H9 (cell line): ENCODE measurements at regions not wholly inside any gene's neighbourhood (a gene's known extent, or its start where the extent isn't known, plus 50 kb on each side); places are given as distances from the start of the nearest gene placed in this dataset.

ENCODE experiments used
- DNase-seq: peaks from one replicate; pipeline ENCODE4 v3.0.0-alpha.2; 2017
- H2AFZ ChIP-seq: one replicate; pipeline ENCODE4 v1.6.1; 2013; ENCODE audit warnings: mild to moderate bottlenecking, low read length, control low read depth, moderate library complexity
- H2AK5ac ChIP-seq: 2 replicates; pipeline ENCODE4 v1.6.1; 2013; ENCODE audit warnings: low read length, control low read depth, mixed read lengths; ENCODE audit not compliant: insufficient read length
- H2BK120ac ChIP-seq: one replicate; pipeline ENCODE4 v1.6.1; 2013; ENCODE audit warnings: low read depth, mild to moderate bottlenecking, low read length, control low read depth, inconsistent platforms; ENCODE audit not compliant: poor library complexity, severe bottlenecking
- H2BK12ac ChIP-seq: 2 replicates; pipeline ENCODE4 v1.6.1; 2013; ENCODE audit warnings: low read length, control low read depth, mixed read lengths, low read depth; ENCODE audit not compliant: insufficient read length
- H2BK15ac ChIP-seq: 2 replicates; pipeline ENCODE4 v1.6.1; 2013; ENCODE audit warnings: low read depth, low read length, control low read depth
- H2BK20ac ChIP-seq: one replicate; pipeline ENCODE4 v1.6.1; 2013; ENCODE audit warnings: low read depth, mild to moderate bottlenecking, low read length, control low read depth, inconsistent platforms; ENCODE audit not compliant: poor library complexity, severe bottlenecking
- H2BK5ac ChIP-seq: 2 replicates; pipeline ENCODE4 v1.6.1; 2013; ENCODE audit warnings: low read length, control low read depth, mixed read lengths; ENCODE audit not compliant: insufficient read length
- H3K14ac ChIP-seq: 2 replicates; pipeline ENCODE4 v1.6.1; 2013; ENCODE audit warnings: low read length, control low read depth; ENCODE audit not compliant: insufficient read depth
- H3K18ac ChIP-seq: 2 replicates; pipeline ENCODE4 v1.6.1; 2013; ENCODE audit warnings: low read depth, mild to moderate bottlenecking, mixed read lengths, low read length, control low read depth; ENCODE audit not compliant: insufficient read length
- H3K23ac ChIP-seq: 2 replicates; pipeline ENCODE4 v1.6.1; 2013; ENCODE audit warnings: low read length, control low read depth, mixed read lengths, low read depth; ENCODE audit not compliant: insufficient read length
- H3K23me2 ChIP-seq: 2 replicates; pipeline ENCODE4 v1.6.1; 2013; ENCODE audit warnings: low read depth, mild to moderate bottlenecking, mixed read lengths, low read length, control low read depth; ENCODE audit not compliant: insufficient read length, poor library complexity, severe bottlenecking
- H3K27ac ChIP-seq: 2 replicates; pipeline ENCODE4 v1.5.1; 2013; ENCODE audit warnings: low read length, control low read depth, mixed read lengths, low read depth; ENCODE audit not compliant: insufficient read length
- H3K27me3 ChIP-seq: 2 replicates; pipeline ENCODE4 v1.6.1; 2013; ENCODE audit warnings: low read length, control low read depth, inconsistent platforms; ENCODE audit not compliant: insufficient read depth
- H3K4ac ChIP-seq: 2 replicates; pipeline ENCODE4 v1.6.1; 2013; ENCODE audit warnings: low read depth, mild to moderate bottlenecking, control low read depth, inconsistent platforms, low read length, moderate library complexity
- H3K4me1 ChIP-seq: 2 replicates; pipeline ENCODE4 v1.6.1; 2013; ENCODE audit warnings: low read length, control low read depth, inconsistent platforms; ENCODE audit not compliant: insufficient read depth
- H3K4me2 ChIP-seq: 2 replicates; pipeline ENCODE4 v1.6.1; 2013; ENCODE audit warnings: low read length, control low read depth, mixed read lengths; ENCODE audit not compliant: insufficient read length, insufficient read depth
- H3K56ac ChIP-seq: 2 replicates; pipeline ENCODE4 v1.6.1; 2013; ENCODE audit warnings: low read depth, mild to moderate bottlenecking, mixed read lengths, low read length, control low read depth; ENCODE audit not compliant: insufficient read length
- H3K79me1 ChIP-seq: 2 replicates; pipeline ENCODE4 v1.6.1; 2013; ENCODE audit warnings: low read depth, mild to moderate bottlenecking, moderate library complexity, low read length, control low read depth, inconsistent platforms; ENCODE audit not compliant: insufficient read depth, poor library complexity, severe bottlenecking
- H3K79me2 ChIP-seq: 2 replicates; pipeline ENCODE4 v1.6.1; 2013; ENCODE audit warnings: low read length, control low read depth, inconsistent platforms; ENCODE audit not compliant: insufficient read depth
- H3K9ac ChIP-seq: 2 replicates; pipeline ENCODE4 v1.6.1; 2013; ENCODE audit warnings: low read length, control low read depth, mixed read lengths; ENCODE audit not compliant: insufficient read length; ENCODE audit errors: extremely low read depth
- H3K9me3 ChIP-seq: one replicate; pipeline ENCODE4 v1.6.1; 2013; ENCODE audit warnings: low read depth, low read length, inconsistent platforms; ENCODE audit not compliant: control insufficient read depth
- H3T11ph ChIP-seq: one replicate; pipeline ENCODE4 v1.6.1; 2013; ENCODE audit warnings: mild to moderate bottlenecking, low read length, control low read depth, inconsistent platforms
- H4K20me1 ChIP-seq: one replicate; pipeline ENCODE4 v1.6.1; 2013; ENCODE audit not compliant: control insufficient read depth, insufficient read length, insufficient read depth
- H4K5ac ChIP-seq: 2 replicates; pipeline ENCODE4 v1.6.1; 2013; ENCODE audit warnings: low read depth, mild to moderate bottlenecking, mixed read lengths, low read length, control low read depth; ENCODE audit not compliant: insufficient read length
- H4K8ac ChIP-seq: replicated peaks from 2 replicates; pipeline ENCODE4 v1.6.1; 2013; ENCODE audit warnings: low read length, control low read depth, mixed read lengths, low read depth; ENCODE audit not compliant: insufficient read length
- H4K91ac ChIP-seq: 2 replicates; pipeline ENCODE4 v1.6.1; 2013; ENCODE audit warnings: low read depth, mild to moderate bottlenecking, moderate library complexity, mixed read lengths, low read length, control low read depth; ENCODE audit not compliant: insufficient read length
- H3K27ac Mint-ChIP-seq, 3 experiments: 2 replicates in 2 of 3; 3 replicates in 1 of 3; pipeline ENCODE4 v1.8.0; 2020 to 2021; ENCODE audit warnings: mixed read lengths in 3 of 3, mild to moderate bottlenecking in 1 of 3, moderate library complexity in 1 of 3
- H3K27me3 Mint-ChIP-seq: 2 replicates; pipeline ENCODE4 v1.8.0; 2021; ENCODE audit warnings: low read depth, mild to moderate bottlenecking, moderate library complexity, mixed read lengths
- H3K36me3 Mint-ChIP-seq, 3 experiments: 2 replicates in 2 of 3; 3 replicates in 1 of 3; pipeline ENCODE4 v1.8.0; 2020 to 2021; ENCODE audit warnings: low read depth in 3 of 3, mixed read lengths in 3 of 3; ENCODE audit not compliant: insufficient read depth in 1 of 3
- H3K4me1 Mint-ChIP-seq, 2 experiments: 2 replicates each; pipeline ENCODE4 v1.8.0; 2020; ENCODE audit warnings: mixed read lengths in 2 of 2
- H3K4me3 Mint-ChIP-seq, 2 experiments: 2 replicates in 1 of 2; 3 replicates in 1 of 2; pipeline ENCODE4 v1.8.0; 2020 to 2021; ENCODE audit warnings: mild to moderate bottlenecking in 2 of 2, mixed read lengths in 2 of 2, moderate library complexity in 1 of 2
- H3K9me3 Mint-ChIP-seq, 2 experiments: 2 replicates in 1 of 2; 3 replicates in 1 of 2; pipeline ENCODE4 v1.8.0; 2020; ENCODE audit warnings: mild to moderate bottlenecking in 2 of 2, mixed read lengths in 2 of 2, moderate library complexity in 1 of 2
- CTCF ChIP-seq: fragments of 200-600 bp; sonication (generic); conservative IDR thresholded peaks from 3 replicates; pipeline ENCODE4 v1.8.0; 2021; ENCODE audit warnings: antibody characterized with exemption, mild to moderate bottlenecking
- WGBS: extraction: QIAGEN DNeasy Blood & Tissue Kit; methylation state at CpG from one replicate; pipeline ENCODE4 v1.1.7; 2013; ENCODE audit warnings: missing lambda C conversion rate, low lambda C conversion rate, mixed read lengths; ENCODE audit not compliant: insufficient read length; ENCODE audit errors: extremely low coverage; 5-methylcytosine and 5-hydroxymethylcytosine counted together

DNA sequence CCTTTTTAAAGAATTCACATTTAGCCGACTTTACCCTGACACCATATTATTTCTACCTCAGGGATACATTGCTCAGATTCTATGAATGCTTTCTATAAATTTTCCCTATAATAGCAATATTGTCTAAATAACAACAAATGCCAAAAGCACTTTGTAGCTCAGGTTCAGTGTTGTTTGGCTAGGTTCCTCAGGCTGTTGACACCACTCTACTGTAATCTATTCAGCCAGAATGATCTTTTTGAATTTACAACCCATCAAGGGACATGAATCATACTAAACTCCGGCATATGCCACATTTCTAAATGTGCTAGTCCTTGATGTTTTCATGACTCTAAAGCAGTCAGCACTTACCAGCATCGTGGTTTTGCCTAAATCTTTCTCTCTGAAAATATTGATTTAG, 641.5 kb upstream of the CDH10 start:
- H3K27ac Mint-ChIP-seq, result no peak overlapping the region

More for the DNA sequence above, 641.5 kb upstream of the CDH10 start:
- H3K23ac ChIP-seq, result no peak overlapping the region
- no peak overlapping the region for H2BK12ac ChIP-seq
- no peak overlapping the region for H3K4ac ChIP-seq
- WGBS, result no CpG with 5 or more reads among the region's 3 CpGs
- no peaks in the 10 kb centered on the region for H3K4me1 ChIP-seq
- no peak overlapping the region for H3K9ac ChIP-seq
- H3K9me3 Mint-ChIP-seq, result peaks cover 0 to 2% of the 10 kb centered on the region in 2 experiments; a peak in 2 of 5 replicates
- H3K23me2 ChIP-seq, result no peaks in the 10 kb centered on the region
- no peak overlapping the region for H2AK5ac ChIP-seq
- no peak overlapping the region for H3K18ac ChIP-seq
- H4K8ac ChIP-seq, result no peak overlapping the region
- H3T11ph ChIP-seq, result no peak overlapping the region
- no peak overlapping the region for H2BK120ac ChIP-seq
- no peaks in the 10 kb centered on the region for H3K4me1 Mint-ChIP-seq
- H3K4me2 ChIP-seq, result no peak overlapping the region
- H3K27me3 Mint-ChIP-seq, result no peaks in the 10 kb centered on the region
- no peaks in the 10 kb centered on the region for H4K20me1 ChIP-seq
- no peak overlapping the region for H2BK20ac ChIP-seq
- H3K27ac ChIP-seq, result no peak overlapping the region
- no peaks in the 10 kb centered on the region for H3K79me1 ChIP-seq
- H4K91ac ChIP-seq, result no peak overlapping the region
- DNase-seq, result no peak
- H3K9me3 ChIP-seq, result no peaks in the 10 kb centered on the region
- TF ChIP-seq CTCF, result no peak
- H4K5ac ChIP-seq, result no peak overlapping the region
- no peak overlapping the region for H3K4me3 Mint-ChIP-seq
- no peaks in the 10 kb centered on the region for H3K27me3 ChIP-seq
- H2BK15ac ChIP-seq, result no peak overlapping the region
- no peak overlapping the region for H3K56ac ChIP-seq
- H2AFZ ChIP-seq, result no peak overlapping the region
- H3K79me2 ChIP-seq, result no peaks in the 10 kb centered on the region
- H2BK5ac ChIP-seq, result no peak overlapping the region
- H3K36me3 Mint-ChIP-seq, result peaks cover 0 to 1% (median 0%) of the 10 kb centered on the region in 3 experiments; a peak in 1 of 7 replicates
- no peak overlapping the region for H3K14ac ChIP-seq
